IPS-18c (cell line): ENCODE measurements at regions not wholly inside any gene's neighbourhood (a gene's known extent, or its start where the extent isn't known, plus 50 kb on each side); places are given as distances from the start of the nearest gene placed in this dataset.

Experiments
- H3K4me3 ChIP-seq: 2 replicates; pipeline ENCODE4 v1.7.0; 2013; ENCODE audit warnings: low read depth, mild to moderate bottlenecking, low read length, moderate library complexity; ENCODE audit not compliant: insufficient read depth
- H3K9me3 ChIP-seq: one replicate; pipeline ENCODE4 v1.6.1; 2013; ENCODE audit warnings: mild to moderate bottlenecking, low read length, moderate library complexity; ENCODE audit not compliant: control insufficient read depth, insufficient read depth

DNA sequence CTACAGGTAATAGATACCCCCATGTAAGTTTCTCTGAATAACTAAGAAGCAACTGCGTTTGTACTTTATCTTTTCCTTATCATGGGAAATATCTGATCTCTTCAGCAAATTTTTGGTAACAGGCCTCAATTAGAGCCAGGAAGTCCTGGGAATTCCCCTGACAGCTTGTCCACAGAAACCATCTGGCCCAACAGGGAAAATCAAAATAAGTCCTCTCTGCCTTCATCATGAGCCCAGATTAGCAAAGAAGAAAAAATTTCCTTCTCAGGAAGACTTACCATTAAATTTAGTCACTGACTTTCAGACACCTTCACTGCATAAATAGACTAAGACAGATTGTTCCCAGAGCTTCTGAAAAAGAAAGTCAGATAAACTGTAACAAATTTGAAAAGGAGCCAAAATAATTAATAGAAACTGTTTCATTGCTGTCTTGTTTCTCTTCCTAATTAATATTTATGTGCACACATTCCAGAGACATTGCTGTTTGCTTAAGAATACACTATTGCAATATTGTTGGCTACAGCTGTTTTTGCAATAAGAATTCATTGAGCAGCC is 278.1 kb upstream of the FAT3 start:
- Histone ChIP-seq H3K4me3 (no peak overlapping the region), H3K9me3 (no peaks in the 10 kb centered on the region)

DNA sequence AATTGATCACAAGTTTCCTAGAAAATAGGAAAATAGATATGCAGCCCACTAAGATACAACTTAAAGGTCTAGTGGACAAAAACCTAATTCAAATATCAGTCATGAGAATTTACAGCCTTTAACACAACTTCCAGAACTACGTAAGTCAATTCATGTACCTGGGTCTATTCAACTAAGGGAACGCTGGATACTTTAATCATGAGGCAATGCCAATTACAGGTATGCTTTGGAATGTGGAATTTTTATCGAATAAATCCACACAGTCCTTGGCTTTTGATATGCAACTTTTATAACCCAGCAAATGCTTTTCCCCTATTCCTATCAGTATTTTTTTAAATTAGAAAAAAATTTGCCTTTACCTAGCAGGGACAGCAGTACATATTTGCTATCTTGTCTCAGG is 289.5 kb upstream of the FAT3 start:
- Histone ChIP-seq H3K9me3 (no peaks in the 10 kb centered on the region), H3K4me3 (no peak overlapping the region)

DNA sequence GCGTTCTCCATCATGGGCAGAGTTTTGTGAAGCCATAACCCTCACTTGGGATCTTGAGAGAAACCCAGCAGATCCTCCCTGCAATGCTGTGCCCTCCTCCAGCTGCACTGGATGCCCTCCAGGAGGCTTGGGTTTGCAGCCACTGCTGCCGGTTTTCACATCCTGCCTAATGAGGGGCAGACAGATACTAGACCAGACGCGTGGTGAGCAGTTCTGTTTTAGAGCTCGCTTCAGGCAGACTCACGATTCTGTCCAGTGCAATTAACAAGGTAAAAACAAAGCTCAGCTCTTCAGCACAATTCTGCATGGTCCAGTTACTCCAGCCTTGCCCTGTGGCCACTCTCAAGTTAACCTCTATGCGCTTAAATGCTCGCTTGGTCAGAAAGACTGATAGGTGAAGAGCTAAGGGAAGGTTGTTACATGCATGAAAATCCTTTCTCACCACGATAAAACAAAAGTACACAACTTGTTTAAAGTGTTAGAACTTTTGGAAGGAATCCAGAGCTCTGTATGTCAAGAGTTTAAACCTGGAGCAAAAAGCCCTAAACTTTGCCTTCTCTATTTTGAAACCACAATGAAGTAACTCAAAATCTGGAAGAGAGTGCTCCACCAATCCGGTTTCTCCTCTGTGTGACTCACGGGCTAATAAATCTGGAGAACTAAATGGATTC is 292.3 kb upstream of the FAT3 start:
- no peaks in the 10 kb centered on the region for H3K9me3 ChIP-seq
- H3K4me3 ChIP-seq, result no peak overlapping the region

DNA sequence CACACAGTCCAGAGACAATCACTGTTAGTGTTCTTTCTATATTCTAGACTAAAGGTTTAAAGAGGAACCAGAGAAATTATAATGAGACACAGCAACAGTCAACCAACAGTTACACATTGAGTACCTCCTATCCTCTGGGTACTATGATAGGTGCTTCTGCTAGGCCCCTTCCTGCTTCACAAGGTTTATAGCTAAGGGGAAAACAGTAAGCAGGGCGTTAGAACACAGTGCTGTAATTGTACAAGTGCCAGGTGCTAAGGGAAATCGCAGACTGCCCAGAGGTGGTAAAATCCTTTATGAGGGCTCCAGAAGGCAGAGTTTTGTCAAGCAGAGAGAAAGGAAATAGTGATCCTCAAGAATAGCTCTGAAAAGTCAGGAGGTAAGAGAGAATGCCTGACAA is 297.2 kb upstream of the FAT3 start:
- Histone ChIP-seq H3K9me3 (no peaks in the 10 kb centered on the region), H3K4me3 (no peak overlapping the region)

DNA sequence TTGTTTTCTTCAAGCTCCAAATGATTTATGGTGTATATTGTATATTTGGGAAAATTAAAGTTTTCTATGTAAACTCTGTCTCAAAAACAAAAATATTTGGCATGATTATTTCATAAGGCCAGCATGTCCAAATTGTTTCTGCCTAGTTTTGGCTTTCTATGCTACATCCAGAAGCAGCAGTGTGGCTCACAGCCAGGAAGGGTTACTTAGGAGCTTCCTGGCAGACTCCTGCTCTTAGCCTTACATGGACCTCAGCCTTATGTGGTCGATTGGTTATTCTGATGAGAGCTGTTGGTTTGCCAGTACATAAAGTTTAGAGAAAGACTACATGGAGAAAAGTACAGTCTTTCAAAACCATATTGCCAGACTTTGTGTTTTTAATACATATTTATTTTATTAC is 297.7 kb upstream of the FAT3 start:
- no peaks in the 10 kb centered on the region for H3K9me3 ChIP-seq
- no peak overlapping the region for H3K4me3 ChIP-seq

DNA sequence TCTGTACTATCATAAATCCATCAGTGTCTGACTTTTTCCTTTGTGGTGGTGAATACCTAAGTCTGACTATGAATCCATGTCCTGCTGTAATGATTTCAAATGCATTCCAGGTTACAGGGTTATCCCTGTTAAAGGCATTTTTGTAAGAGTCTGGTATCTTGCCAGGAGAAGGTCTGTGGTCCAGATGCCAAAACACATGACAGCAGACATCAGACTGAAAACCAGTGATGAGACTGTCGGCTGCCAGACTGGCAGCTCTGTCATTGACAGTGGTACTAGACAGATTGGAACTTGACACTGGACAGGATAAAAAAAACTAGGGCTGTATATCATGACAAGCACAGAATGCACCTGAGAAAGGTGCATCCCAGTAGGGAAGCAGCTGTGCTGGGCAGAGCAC is 301.8 kb upstream of the FAT3 start:
- no peak overlapping the region for H3K4me3 ChIP-seq
- no peaks in the 10 kb centered on the region for H3K9me3 ChIP-seq

DNA sequence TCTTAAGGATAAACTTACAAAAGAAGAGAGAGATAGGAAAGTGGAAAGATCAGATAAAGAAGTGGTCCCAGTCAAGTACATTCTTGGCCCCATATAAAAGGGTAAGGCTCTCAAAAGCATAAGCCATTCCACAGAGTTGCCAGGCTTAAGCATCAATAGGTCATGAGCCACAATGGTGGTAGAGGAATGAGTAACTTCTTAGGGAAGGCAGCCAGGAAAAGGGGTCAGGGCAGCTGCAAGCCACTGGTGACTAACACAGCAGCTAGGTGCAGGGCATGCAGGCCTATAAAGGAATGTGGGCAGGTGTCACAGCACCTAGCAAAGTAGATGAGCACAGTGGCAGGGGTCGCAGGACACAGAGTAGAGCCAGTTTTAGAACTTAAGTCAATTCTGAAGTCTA is 302.6 kb upstream of the FAT3 start:
- Histone ChIP-seq H3K9me3 (no peaks in the 10 kb centered on the region), H3K4me3 (no peak overlapping the region)

DNA sequence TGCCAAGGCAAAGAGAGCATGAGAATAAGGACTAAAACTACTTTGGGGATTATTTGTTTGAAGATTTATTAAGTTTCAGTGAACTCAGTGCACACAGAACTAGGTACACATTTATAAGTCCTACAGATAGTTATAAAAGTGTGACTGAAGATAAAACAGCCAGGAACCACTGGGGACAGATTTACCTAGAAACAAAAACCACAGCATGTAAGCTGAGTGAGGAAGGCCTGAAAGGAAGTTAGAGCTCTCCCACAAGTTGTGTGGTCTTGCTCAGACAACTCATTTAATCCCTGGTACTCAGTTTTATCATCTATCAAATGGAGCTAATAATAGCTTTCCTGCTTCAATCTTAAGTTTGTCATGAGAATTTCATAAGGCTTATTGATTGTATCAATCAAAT is 311.2 kb upstream of the FAT3 start:
- no peaks in the 10 kb centered on the region for H3K9me3 ChIP-seq
- no peak overlapping the region for H3K4me3 ChIP-seq

DNA sequence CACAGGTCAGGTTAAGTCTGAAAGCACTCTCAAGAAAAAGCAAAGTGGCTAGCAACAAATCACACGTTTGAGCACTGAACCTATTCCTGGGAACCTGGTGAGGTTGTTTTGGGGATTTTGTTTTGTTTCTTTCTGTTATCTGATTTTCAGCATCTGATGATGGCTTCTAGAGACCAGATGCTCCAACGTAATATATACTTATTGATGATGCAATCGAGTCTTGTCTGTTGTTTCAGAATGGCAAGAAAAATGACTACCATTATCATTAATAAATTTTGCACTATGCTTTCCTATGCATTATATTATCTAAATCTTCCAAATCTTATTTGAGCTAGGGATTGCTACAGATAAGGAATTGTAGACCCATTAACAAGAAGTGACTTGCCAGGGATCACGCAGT is 312.3 kb upstream of the FAT3 start:
- no peaks in the 10 kb centered on the region for H3K9me3 ChIP-seq
- no peak overlapping the region for H3K4me3 ChIP-seq

DNA sequence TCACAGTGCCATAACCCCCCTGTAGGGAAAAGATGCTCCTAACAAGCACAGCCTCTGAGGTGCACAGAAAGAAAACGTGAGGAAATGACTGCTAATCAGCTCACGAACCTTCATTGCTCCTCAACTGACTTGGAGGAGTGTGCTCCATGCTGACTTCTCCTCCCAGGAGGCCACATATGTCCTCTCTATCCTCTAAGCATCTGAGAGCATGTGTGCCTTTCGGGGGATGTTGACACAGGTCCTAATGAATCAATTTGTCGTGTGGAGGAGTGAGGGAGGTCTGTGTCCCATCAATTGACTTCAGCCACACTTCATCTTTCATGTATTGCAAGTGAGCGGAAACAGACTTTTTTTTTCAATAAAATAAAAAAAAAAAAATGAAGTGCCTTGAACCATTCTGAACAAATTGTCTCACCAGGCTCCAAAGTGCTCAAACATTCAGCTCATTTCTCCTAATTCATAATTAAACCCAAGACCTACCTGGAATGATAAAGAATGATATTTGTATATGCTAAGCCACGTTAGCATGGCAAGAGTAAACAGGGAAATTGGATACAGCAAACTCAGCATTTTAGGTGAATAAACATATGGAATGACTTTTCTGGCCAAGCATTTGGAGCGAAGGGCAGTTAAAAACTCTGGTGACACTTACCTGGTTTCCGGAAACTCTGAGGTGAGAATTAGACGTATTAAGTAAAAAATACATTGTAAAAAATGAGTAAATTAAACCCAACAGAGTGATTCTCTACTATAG is 317.6 kb upstream of the FAT3 start:
- Histone ChIP-seq H3K4me3 (no peak overlapping the region), H3K9me3 (peaks cover 2% of the 10 kb centered on the region)

DNA sequence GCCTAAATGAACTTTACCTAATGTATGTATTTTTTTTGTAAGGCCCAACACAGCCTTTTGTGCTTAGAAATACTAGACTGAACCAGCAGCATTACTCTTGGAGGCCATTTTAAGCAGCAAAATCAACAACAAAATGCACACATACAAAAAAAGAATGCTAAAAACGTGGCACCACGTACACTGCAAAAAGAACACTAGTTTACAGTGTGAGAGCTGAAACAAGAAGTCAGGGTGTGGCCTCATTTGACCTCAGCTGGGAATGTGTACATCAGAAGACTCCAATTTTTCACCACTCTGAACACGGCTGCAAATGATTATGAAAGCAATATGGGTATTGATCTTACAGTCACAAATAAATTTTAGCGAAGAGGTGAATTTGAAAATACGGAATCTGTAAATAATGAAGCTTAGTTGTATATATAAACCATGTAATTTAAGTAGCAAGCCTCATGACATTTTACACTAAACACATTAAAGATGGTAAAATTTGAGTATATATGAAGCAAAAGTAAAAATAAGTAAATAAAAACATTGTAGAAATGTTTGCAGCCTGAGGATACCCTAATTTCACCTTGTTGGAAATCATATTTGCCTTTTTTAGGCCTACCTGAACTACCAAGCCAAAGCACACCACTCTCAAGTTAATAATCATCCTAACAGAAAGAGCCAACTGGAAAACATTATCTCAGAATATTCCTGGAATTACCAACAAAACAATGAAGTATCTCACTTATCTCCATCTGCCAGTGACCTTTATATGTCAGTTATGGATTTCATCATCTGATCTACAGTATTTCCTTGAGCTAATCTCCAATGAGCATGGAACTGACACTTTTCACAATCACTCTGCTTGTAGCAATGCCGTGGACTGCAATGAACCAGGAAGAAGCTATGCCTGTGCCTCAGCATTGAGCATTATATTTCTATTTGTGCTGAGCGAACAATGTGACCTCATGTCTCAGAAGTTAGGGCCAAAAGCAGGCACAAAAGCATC is 319.5 kb upstream of the FAT3 start:
- H3K4me3 ChIP-seq, result no peak overlapping the region

DNA sequence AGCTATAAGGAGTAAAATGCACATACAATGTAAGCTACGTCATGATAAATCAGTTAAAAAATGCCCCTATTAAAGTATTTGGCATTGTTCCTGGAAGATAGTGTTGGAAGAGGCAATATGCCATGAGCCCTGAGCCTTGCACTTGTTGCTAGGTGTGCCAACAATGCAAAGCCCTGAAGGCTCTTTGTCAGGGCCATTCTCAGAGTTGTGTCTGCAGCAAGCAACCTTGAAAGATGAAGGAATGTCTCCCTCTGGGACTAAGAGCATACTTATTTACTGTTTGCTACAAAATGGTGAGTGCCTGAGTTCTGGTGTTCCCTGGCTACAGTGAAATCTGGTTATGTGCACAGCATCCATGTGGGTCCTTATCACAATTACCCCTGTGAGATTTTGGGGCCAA is 322.3 kb upstream of the FAT3 start:
- Histone ChIP-seq H3K9me3 (peaks cover 2% of the 10 kb centered on the region), H3K4me3 (no peak overlapping the region)

More for the DNA sequence above, 319.5 kb upstream of the FAT3 start:
- peaks cover 2% of the 10 kb centered on the region for H3K9me3 ChIP-seq

DNA sequence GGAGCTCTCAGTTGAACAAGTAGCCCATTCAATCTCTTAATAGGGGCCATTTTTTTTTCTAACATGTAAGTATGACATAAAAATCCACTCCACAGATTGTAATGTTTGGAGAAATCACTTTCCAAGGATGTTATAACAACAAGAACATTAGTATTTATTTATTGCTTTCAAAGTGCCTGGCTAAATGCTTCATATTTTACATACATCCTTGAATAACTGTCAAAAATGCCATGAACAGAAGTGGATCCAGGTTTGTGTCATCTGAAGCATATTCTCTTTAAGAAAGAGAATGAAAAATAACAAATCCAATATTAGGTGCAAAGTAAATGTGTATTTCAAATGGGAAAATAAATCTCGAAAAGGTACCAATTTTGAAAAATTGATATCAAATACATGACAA is 344.0 kb upstream of the FAT3 start:
- Histone ChIP-seq H3K9me3 (no peaks in the 10 kb centered on the region), H3K4me3 (no peak overlapping the region)

DNA sequence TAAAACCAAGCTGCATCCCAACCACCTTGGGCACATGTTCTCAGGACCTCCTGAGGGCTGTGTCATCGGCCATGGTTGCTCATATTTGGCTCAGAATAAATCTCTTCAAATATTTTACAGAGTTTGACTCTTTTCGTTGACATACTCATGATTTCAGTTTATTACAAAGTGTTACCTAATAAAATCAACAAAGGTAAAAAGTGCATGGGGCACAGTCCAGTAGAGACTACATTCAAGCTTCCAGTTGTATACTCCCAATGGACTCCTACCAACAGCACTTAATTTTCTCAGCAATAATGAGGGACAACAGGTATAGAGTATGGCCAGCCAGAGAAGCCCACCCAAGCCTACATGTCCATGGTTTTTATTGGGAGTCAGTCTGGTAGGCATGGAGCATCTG is 347.9 kb upstream of the FAT3 start:
- no peak overlapping the region for H3K4me3 ChIP-seq
- no peaks in the 10 kb centered on the region for H3K9me3 ChIP-seq

DNA sequence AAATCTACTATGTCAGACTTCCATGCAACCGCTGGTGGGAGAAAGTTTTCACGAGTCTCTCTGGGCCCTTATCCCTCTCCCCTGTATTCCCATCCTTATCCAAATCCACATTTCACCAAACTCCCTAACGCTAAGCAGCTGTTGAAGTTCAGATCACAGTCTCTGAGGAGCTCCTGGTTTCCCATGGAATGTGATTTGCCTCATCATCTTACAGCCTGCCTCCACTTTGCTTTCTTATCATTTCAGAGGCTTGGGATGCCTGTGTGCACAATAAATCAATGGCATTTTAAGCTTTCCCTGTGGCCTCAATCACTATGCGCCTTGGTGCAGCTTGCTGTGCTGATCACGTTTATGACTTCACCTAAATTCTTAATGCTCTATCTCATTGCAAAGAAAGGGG is 352.4 kb upstream of the FAT3 start:
- Histone ChIP-seq H3K4me3 (no peak overlapping the region), H3K9me3 (no peaks in the 10 kb centered on the region)

DNA sequence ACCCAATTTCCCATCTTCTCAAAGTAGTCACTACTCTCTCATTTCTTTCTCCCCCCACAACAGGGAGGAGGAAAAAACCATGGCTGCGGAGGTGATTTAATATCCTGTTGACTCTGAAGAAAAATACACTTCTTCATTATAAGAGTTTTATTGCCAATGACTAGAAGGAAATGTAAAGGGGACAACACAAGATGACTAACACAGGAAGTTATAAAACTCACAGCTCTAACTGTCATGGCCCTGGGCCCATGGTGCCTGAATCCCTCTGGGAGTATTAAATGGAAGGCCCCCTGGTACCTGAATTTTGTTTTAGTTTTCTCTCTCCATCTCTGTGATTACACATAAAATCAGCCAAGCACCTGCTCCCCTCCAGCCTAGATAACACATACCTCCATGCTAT is 352.8 kb upstream of the FAT3 start:
- H3K9me3 ChIP-seq, result no peaks in the 10 kb centered on the region
- H3K4me3 ChIP-seq, result no peak overlapping the region

DNA sequence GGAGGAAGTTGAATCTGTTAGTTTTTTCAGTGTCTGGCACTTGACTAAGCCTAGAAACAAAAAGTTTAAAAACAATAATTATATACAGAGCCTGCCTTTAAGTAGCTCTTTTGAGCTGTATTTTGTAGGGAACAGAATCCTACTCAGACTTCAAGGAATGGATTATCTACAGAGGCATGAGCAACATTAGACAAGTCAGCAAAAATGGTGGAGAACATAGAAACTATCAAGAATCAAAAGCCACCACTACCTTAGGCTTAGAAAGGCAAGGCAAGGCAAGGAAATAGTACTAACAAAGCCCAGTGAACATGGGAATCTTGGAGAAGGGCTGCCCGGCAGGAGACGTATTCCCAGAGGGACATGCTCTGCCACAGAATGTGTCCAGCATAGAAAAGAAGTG is 353.6 kb upstream of the FAT3 start:
- Histone ChIP-seq H3K9me3 (no peaks in the 10 kb centered on the region), H3K4me3 (no peak overlapping the region)
